ENCODE measurements at regions not wholly inside any gene's neighbourhood (a gene's known extent, or its start where the extent isn't known, plus 50 kb on each side); places are given as distances from the start of the nearest gene placed in this dataset.

- no peak overlapping the region for H3K4me3 ChIP-seq (ENCODE audit: low read depth, low read length, poor library complexity, severe bottlenecking)
- intact Hi-C loops (cut with micrococcal nuclease; ENCODE audit: unreplicated experiment) = no loop called here
- ChIA-PET CTCF (no interaction called here), POLR2A (ENCODE audit: low non-redundant PET) (no interaction called here)
- H3K27me3 ChIP-seq (replicated peaks; ENCODE audit: insufficient read depth, low read depth, low read length, poor library complexity) = no peaks in the 10 kb centered on the region
- no peaks in the 10 kb centered on the region for H3K9me3 ChIP-seq (ENCODE audit: low read depth, low read length, poor library complexity, severe bottlenecking)
- no peaks in the 10 kb centered on the region for H3K36me3 ChIP-seq (ENCODE audit: insufficient read depth, low read length, poor library complexity, severe bottlenecking)
- DNase-seq (ENCODE audit: low spot score) = no peak
- no peak for TF ChIP-seq CTCF (conservative IDR thresholded peaks at IDR 0.05; ENCODE audit: low read depth, low read length)
- no peak for TF ChIP-seq EZH2 (IDR thresholded peaks at IDR 0.05; ENCODE audit: borderline replicate concordance, low read depth, low read length, poor library complexity, severe bottlenecking)
- no peak overlapping the region for H3K27ac ChIP-seq (ENCODE audit: low read depth, low read length, poor library complexity, severe bottlenecking)
- no TSS peak for BruUV-seq (replicated peaks)
- H3K4me1 ChIP-seq (ENCODE audit: insufficient read depth, low read length, poor library complexity, severe bottlenecking) = no peaks in the 10 kb centered on the region
These were observed 198.5 kb downstream of the TBXT start for GRCh38 chr6:165969184-165969583.

DNA sequence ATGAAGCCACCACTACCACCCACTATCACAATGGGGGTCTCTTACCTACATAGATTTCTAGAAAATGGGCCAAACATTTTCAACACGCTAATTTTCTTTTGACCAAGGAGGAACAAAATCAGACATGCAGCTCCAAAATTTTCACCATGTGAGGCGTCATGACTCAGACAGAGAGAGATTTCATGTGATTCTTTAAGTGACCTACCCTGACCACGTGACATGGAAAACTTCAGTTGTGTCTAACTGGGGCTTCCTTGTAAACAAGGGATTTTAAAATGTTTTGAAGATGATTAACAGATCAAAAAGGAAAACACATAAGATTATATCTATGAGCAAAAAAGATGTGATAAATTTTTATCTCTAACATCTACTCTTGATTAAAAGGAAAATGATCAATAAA lies 199.2 kb downstream of the TBXT start:
- POLR2A ChIA-PET (ENCODE audit: low non-redundant PET) = no interaction called here

GRCh38 chr6:165967810-165968407 lies 199.7 kb downstream of the TBXT start:
- no peak for DNase-seq (ENCODE audit: low spot score)
- POLR2A ChIA-PET (ENCODE audit: low non-redundant PET) = no interaction called here
- no TSS peak for BruUV-seq (replicated peaks)
- H3K27ac ChIP-seq (ENCODE audit: low read depth, low read length, poor library complexity, severe bottlenecking) = no peak overlapping the region
- H3K9me3 ChIP-seq (ENCODE audit: low read depth, low read length, poor library complexity, severe bottlenecking) = no peaks in the 10 kb centered on the region
- no peak for TF ChIP-seq EZH2 (IDR thresholded peaks at IDR 0.05; ENCODE audit: borderline replicate concordance, low read depth, low read length, poor library complexity, severe bottlenecking)
- TF ChIP-seq CTCF (conservative IDR thresholded peaks at IDR 0.05; ENCODE audit: low read depth, low read length) = no peak
- no peaks in the 10 kb centered on the region for H3K4me1 ChIP-seq (ENCODE audit: insufficient read depth, low read length, poor library complexity, severe bottlenecking)
- no peak overlapping the region for H3K4me3 ChIP-seq (ENCODE audit: low read depth, low read length, poor library complexity, severe bottlenecking)
- H3K27me3 ChIP-seq (replicated peaks; ENCODE audit: insufficient read depth, low read depth, low read length, poor library complexity) = no peaks in the 10 kb centered on the region
- intact Hi-C loops (cut with micrococcal nuclease; ENCODE audit: unreplicated experiment) = no loop called here
- CTCF ChIA-PET = no interaction called here
- no peaks in the 10 kb centered on the region for H3K36me3 ChIP-seq (ENCODE audit: insufficient read depth, low read length, poor library complexity, severe bottlenecking)

More for the DNA sequence above, 199.2 kb downstream of the TBXT start:
- BruUV-seq (replicated peaks) = no TSS peak
- H3K27me3 ChIP-seq (replicated peaks; ENCODE audit: insufficient read depth, low read depth, low read length, poor library complexity) = no peaks in the 10 kb centered on the region
- intact Hi-C loops (cut with micrococcal nuclease; ENCODE audit: unreplicated experiment) = no loop called here
- no peaks in the 10 kb centered on the region for H3K4me1 ChIP-seq (ENCODE audit: insufficient read depth, low read length, poor library complexity, severe bottlenecking)
- no peak overlapping the region for H3K27ac ChIP-seq (ENCODE audit: low read depth, low read length, poor library complexity, severe bottlenecking)
- CTCF ChIA-PET = no interaction called here
- H3K9me3 ChIP-seq (ENCODE audit: low read depth, low read length, poor library complexity, severe bottlenecking) = no peaks in the 10 kb centered on the region
- H3K4me3 ChIP-seq (ENCODE audit: low read depth, low read length, poor library complexity, severe bottlenecking) = no peak overlapping the region
- TF ChIP-seq EZH2 (IDR thresholded peaks at IDR 0.05; ENCODE audit: borderline replicate concordance, low read depth, low read length, poor library complexity, severe bottlenecking) = no peak
- no peak for DNase-seq (ENCODE audit: low spot score)
- no peaks in the 10 kb centered on the region for H3K36me3 ChIP-seq (ENCODE audit: insufficient read depth, low read length, poor library complexity, severe bottlenecking)

DNA sequence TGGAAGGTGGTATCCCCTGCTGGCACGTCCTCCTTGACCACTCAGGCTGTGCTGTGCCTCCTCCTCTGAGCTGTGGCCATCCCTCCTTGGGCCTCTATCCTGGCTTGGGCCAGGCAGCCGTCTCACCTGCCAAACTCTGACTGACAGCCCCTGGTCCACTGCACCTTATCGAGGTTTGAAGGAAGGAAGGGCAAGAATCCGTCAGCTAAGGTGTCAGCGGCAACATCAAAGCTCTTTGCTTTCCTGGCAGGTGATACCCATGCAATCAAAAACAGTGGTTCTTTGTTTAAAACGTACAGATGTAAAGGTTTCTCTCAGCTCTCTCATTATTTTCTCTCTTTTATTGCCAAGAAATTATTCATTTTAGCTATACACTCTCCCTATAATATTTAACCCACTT lies 203.9 kb downstream of the TBXT start:
- ChIA-PET POLR2A (ENCODE audit: low non-redundant PET) (no interaction called here), CTCF (no interaction called here)
- Histone ChIP-seq H3K27ac (ENCODE audit: low read depth, low read length, poor library complexity, severe bottlenecking) (no peak overlapping the region), H3K36me3 (ENCODE audit: insufficient read depth, low read length, poor library complexity, severe bottlenecking) (no peaks in the 10 kb centered on the region), H3K9me3 (ENCODE audit: low read depth, low read length, poor library complexity, severe bottlenecking) (no peaks in the 10 kb centered on the region), H3K27me3 (replicated peaks; ENCODE audit: insufficient read depth, low read depth, low read length, poor library complexity) (no peaks in the 10 kb centered on the region), H3K4me3 (ENCODE audit: low read depth, low read length, poor library complexity, severe bottlenecking) (no peak overlapping the region), H3K4me1 (ENCODE audit: insufficient read depth, low read length, poor library complexity, severe bottlenecking) (no peaks in the 10 kb centered on the region)
- TF ChIP-seq CTCF (conservative IDR thresholded peaks at IDR 0.05; ENCODE audit: low read depth, low read length) (no peak), EZH2 (IDR thresholded peaks at IDR 0.05; ENCODE audit: borderline replicate concordance, low read depth, low read length, poor library complexity, severe bottlenecking) (no peak)
- intact Hi-C loops (cut with micrococcal nuclease; ENCODE audit: unreplicated experiment) = loop anchor here (5.0 kb wide), 1 partner anchor 1111 kb away; no protein-coding TSS in a partner anchor
- DNase-seq (ENCODE audit: low spot score) = no peak
- BruUV-seq (replicated peaks) = no TSS peak

Measured in A673 (cell line).